ENCODE measurements at regions not wholly inside any gene's neighbourhood (a gene's known extent, or its start where the extent isn't known, plus 50 kb on each side); places are given as distances from the start of the nearest gene placed in this dataset.

- TF ChIP-seq CTCF (IDR thresholded peaks at IDR 0.05) = no peak
- TF ChIP-seq POLR2AphosphoS5 (IDR thresholded peaks at IDR 0.05) = no peak
- no peak for TF ChIP-seq EP300 (IDR thresholded peaks at IDR 0.05)
- no peak for TF ChIP-seq POLR2A (IDR thresholded peaks at IDR 0.05)
Measured at GRCh38 chr1:72397786-72398185, 115.4 kb upstream of the NEGR1 start.

All from sigmoid colon (tissue), 4 donors.